SKM-1 treated with dmso at 0.1 percent for 144 hours (cell line): ENCODE measurements at regions not wholly inside any gene's neighbourhood (a gene's known extent, or its start where the extent isn't known, plus 50 kb on each side); places are given as distances from the start of the nearest gene placed in this dataset.
A peak's percentile ranks its signal among the peaks of the same experiment; 100 is the strongest.

Experiments used
- DNase-seq: peaks from one replicate; lab custom pipeline; 2025; ENCODE audit not compliant: unreplicated experiment; lab: John Stamatoyannopoulos, UW

DNA sequence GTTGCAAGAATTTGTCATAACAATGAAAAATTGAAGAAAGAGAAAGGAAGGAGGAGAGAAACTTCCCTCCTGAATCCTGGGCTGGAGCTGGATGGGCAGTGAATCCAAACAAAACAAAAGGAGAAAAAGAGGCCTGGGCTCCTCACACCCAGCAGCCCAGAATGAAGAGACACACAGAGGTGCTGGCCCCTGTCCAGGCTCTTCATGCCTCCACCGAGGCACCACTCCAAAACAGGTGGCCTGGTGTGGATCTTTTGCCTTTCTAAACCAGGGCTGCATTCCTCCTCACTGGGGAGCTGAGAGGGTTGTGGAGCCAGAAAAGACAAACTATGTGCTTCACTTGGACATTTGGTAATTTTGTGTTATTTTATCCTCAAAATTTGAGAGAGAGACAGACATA lies 76.0 kb downstream of the FAM124B start:
- no peak for DNase-seq

DNA sequence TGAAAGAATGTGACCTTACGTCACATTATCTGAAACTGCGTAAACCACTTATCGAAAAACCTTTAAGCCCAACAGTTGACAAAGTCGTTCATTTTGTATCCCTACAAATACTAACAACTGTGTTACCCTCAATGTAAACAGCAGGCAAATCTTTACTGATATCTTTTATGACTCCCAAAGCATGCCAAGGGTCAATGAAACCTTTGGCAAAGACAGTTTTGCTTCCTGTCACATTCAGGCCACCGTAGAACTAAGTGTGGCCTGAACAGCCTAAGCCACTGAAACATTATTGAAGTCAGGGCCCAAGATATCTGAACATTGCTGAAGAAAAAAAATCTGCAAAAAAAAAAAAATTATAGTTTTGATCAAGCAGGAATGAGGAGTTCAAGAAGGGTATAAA lies 77.3 kb downstream of the FAM124B start:
- DNase-seq: no peak

DNA sequence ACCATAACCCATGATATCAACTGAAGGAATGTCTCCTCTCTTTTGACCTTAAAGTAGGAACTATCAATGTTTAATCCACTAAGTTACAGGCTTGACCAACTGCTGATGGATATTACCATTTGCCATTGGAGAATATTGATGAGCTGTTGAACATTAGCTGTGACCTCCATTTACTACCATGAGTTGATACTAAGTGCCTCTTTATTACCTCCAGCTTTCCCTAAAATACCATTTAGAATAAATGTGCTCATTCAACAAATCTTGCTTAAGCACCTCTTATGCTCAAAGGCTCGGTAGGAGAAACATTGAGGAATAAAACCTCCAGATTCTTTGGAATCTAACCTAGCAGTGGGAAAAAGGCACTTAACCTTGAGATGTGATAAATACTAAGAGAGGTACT lies 81.2 kb downstream of the FAM124B start:
- no peak for DNase-seq

- DNase-seq: no peak
Observed at GRCh38 chr2:224319750-224320149, 82.2 kb downstream of the FAM124B start.

GRCh38 chr2:224312741-224313140 lies 89.2 kb downstream of the FAM124B start:
- DNase-seq: no peak

- DNase-seq: no peak
Observed at GRCh38 chr2:224310943-224311625, 90.8 kb downstream of the FAM124B start.

DNA sequence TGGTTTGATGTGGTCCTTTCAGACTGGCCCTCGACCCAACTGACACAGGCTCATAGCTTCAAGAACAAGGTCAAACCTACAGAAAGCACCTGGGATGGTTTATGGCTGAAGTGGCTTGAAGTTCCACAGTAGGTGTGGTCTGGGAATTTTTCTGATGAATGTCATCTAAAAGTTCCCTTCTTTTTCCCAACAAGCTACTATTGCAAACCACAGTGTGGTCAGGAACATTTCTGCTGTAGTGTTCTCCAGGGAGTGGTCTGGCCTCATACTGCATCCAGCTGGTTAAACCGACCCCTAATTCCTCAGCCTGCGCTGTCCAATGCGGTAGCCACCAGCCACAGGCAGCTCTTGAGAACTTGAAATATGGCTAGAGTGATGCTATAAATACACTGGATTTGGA lies 92.7 kb downstream of the FAM124B start:
- DNase-seq: no peak

DNA sequence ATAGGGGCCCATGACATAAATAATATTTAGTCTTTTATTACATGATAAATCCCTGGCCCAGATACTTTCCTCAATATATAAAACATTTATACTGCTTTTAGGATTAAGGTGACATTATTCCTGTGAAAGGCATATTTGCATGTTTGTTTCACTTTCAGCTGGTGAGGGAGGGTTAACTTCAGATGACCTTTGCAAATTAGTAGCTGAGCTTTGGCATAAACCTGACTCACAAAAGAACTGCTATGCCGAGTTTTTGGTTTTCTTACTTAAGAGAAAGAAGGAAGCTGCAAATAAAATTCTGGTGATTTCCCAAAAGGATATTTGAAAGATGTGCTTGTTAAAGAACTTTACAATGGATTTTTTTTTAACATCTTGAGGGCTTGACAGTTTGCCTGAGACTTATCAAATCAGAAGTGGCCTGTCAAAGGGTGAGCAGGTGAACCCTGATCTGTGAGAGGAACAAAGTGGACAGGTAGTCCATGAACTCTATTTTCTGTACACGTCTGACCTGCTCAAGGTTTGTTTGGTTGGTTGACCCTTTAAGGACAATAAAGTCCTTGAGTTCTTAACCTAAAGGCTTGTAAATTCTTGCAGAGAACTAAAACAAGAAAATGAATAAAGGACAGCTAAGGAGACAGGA lies 93.5 kb downstream of the FAM124B start:
- no peak for DNase-seq

- DNase-seq: no peak
Observed at GRCh38 chr2:224302952-224303351, 99.0 kb downstream of the FAM124B start.

GRCh38 chr2:224293976-224294375 lies 107.9 kb downstream of the FAM124B start:
- no peak for DNase-seq

GRCh38 chr2:224287531-224287930 lies 114.4 kb downstream of the FAM124B start:
- no peak for DNase-seq

GRCh38 chr2:224286923-224287322 lies 115.0 kb downstream of the FAM124B start:
- no peak for DNase-seq

DNA sequence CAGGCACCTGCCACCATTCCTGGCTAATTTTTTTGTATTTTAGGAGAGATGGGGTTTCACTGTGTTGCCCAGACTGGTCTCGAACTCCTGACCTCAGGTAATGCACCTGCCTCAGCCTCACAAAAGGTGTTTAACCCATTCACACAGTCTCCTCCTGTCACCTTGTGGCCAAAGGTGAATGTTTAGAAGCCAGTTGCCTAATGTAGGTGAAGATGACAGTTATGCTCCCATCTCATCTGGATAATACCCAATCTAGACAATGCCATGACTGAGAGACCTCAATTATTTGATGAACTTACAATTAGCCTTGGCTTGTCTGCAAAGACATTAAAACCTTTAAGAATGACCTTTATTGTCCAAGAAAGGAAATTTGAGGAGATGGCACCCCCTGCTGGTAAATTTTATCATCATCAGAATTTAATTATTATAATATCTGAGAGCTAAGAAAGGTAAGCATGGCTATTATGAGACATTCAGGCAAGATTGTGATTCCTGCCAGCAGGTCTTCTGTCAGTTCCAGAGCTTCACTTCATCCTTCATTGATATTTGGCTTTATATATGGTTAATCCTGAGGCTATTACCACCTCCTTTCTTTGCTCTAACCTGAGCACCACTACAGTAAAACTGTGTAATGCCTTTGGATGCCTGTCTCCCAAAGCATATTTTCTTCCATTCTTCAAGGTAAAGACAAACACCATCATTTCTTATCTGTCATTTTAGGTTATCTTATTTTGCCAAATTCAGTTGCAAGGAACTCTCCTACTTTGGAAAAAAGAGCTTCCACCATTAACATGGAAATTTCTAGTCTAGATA lies 117.6 kb downstream of the FAM124B start:
- DNase-seq: peak; percentile 22

- DNase-seq: no peak
Observed at GRCh38 chr2:224283466-224283965, 118.4 kb downstream of the FAM124B start.

GRCh38 chr2:224281374-224281773 lies 120.5 kb downstream of the FAM124B start:
- no peak for DNase-seq

DNA sequence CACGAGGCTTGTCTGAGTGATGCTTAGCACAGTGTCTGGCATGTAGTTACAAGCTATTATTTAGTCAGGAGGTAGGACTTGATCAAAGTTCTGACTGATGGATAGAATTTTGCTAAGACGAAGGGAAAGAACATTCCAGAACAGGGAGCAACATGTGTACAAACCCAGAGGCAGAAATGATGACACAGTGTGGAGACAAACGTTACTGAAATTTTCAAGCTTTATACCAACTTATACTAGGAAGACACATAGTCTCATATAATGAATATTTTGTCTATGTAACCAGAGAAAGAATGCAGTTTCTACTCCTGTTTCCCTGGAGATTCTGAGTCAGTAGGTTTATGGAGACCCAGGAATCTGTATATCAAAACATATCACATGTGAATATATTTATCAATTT lies 123.4 kb downstream of the FAM124B start:
- no peak for DNase-seq

DNA sequence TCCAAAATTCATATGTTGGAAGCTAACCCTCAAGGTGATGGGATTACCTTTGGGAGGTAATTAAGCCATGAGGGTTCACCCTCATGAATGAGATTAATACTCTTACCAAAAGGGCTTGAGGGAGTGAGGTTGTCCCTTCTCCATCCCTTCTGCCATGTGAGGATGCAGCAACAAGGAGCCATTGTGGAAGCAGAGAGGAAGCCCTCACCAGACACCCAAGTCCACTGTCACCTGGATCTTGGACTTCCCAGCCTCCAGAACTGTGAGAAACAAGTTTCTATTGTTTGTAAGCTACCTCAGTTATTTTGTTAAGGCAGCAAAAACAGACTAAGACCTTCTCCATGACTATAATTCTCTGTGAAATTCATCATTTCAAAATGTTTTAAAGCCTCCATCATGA lies 125.7 kb downstream of the FAM124B start:
- DNase-seq: no peak

- no peak for DNase-seq
Observed at GRCh38 chr2:224272237-224272910, 129.5 kb downstream of the FAM124B start.

GRCh38 chr2:224271617-224272236 lies 130.2 kb downstream of the FAM124B start:
- no peak for DNase-seq

DNA sequence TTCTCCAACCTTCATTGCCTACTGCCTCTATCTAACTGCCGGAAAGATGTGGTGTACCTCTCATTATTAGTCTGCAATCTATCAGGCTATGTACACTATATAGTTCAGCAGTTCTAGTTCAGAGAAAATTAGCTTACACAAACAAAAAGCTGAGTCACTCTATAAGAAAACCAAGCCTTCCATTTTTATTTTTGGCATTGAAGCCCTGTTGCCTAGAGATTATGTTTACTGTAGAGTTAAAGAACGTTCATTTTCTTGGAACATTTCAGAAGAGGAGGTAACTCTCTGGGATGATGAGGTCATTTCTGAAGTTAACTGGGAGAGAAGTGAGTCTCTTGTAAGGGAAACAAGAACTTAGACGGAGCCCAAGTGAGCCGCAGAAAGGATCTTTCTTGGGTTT lies 133.5 kb downstream of the FAM124B start:
- DNase-seq: no peak

- no peak for DNase-seq
Observed at GRCh38 chr2:224264259-224264658, 137.6 kb downstream of the FAM124B start.
